ENCODE measurements at regions not wholly inside any gene's neighbourhood (a gene's known extent, or its start where the extent isn't known, plus 50 kb on each side); places are given as distances from the start of the nearest gene placed in this dataset.

GRCh38 chr13:59547950-59548349 lies 615.8 kb downstream of the DIAPH3 start (continued):
- TF ChIP-seq ZBTB40 (IDR thresholded peaks at IDR 0.05) = no peak
- TF ChIP-seq ZBTB40 (CRISPR knock-in tag; IDR thresholded peaks at IDR 0.05) = no peak
- no peak for TF ChIP-seq ZNF34 (CRISPR knock-in tag; IDR thresholded peaks at IDR 0.05; ENCODE audit: borderline replicate concordance)
- TF ChIP-seq PHB2 (IDR thresholded peaks at IDR 0.05; ENCODE audit: partially characterized antibody) = no peak
- no peak for TF ChIP-seq ZNF274 (CRISPR knock-in tag; IDR thresholded peaks at IDR 0.05)
- TF ChIP-seq ZNF549 (CRISPR knock-in tag; IDR thresholded peaks at IDR 0.05) = no peak
- TF ChIP-seq BCL6 (CRISPR knock-in tag; IDR thresholded peaks at IDR 0.05) = no peak
- TF ChIP-seq ARID5B (CRISPR knock-in tag; IDR thresholded peaks at IDR 0.05) = no peak
- TF ChIP-seq ZBTB43 (CRISPR knock-in tag; conservative IDR thresholded peaks at IDR 0.05) = no peak
- TF ChIP-seq ZNF230 (CRISPR knock-in tag; IDR thresholded peaks at IDR 0.05) = no peak
- no peak for TF ChIP-seq POLR2AphosphoS5 (IDR thresholded peaks at IDR 0.05; ENCODE audit: low read depth, low read length)

Measured in HepG2 (cell line).